OCI-LY1 (cell line): ENCODE measurements at regions not wholly inside any gene's neighbourhood (a gene's known extent, or its start where the extent isn't known, plus 50 kb on each side); places are given as distances from the start of the nearest gene placed in this dataset.

Experiments used
- H2AFZ ChIP-seq: fragments of 200-600 bp; sonication (generic), shearing (Covaris generic); 2 replicates; pipeline ENCODE4 v1.6.0; 2014; ENCODE audit warnings: antibody characterized with exemption, mild to moderate bottlenecking, low read length
- H3F3A ChIP-seq: fragments of 200-600 bp; sonication (generic), shearing (Covaris generic); 2 replicates; pipeline ENCODE4 v1.6.0; 2014; ENCODE audit warnings: mild to moderate bottlenecking, antibody characterized with exemption, low read length, moderate library complexity; ENCODE audit not compliant: insufficient read depth
- H3K27ac ChIP-seq: fragments of 200-600 bp; sonication (generic); 2 replicates; pipeline ENCODE4 v1.5.1; 2014; ENCODE audit warnings: low read length, mixed run types, mild to moderate bottlenecking, low read depth; ENCODE audit not compliant: poor library complexity, severe bottlenecking
- H3K27me3 ChIP-seq: fragments of 200-600 bp; sonication (generic); 2 replicates; pipeline ENCODE4 v1.6.0; 2014; ENCODE audit warnings: antibody characterized with exemption, mild to moderate bottlenecking, low read length, moderate library complexity; ENCODE audit not compliant: insufficient read depth
- H3K36me3 ChIP-seq: fragments of 200-600 bp; sonication (generic); 2 replicates; pipeline ENCODE4 v1.6.1; 2014; ENCODE audit warnings: mild to moderate bottlenecking, antibody characterized with exemption, low read length, moderate library complexity, mixed read lengths; ENCODE audit not compliant: insufficient read depth
- H3K4me1 ChIP-seq: fragments of 200-600 bp; sonication (generic); 2 replicates; pipeline ENCODE4 v1.5.1; 2014; ENCODE audit warnings: mild to moderate bottlenecking, low read length, moderate library complexity; ENCODE audit not compliant: insufficient read depth, severe bottlenecking
- H3K4me2 ChIP-seq: fragments of 200-600 bp; sonication (generic), shearing (Covaris generic); 2 replicates; pipeline ENCODE4 v1.6.1; 2014; ENCODE audit warnings: low read length
- H3K4me3 ChIP-seq: fragments of 200-600 bp; sonication (generic); 2 replicates; pipeline ENCODE4 v1.5.1; 2014; ENCODE audit warnings: low read length, low read depth, mild to moderate bottlenecking, mixed read lengths; ENCODE audit not compliant: poor library complexity, severe bottlenecking
- H3K79me2 ChIP-seq: fragments of 200-600 bp; shearing (Covaris generic); 2 replicates; pipeline ENCODE4 v1.6.1; 2016; ENCODE audit warnings: mixed run types, low read length, mixed read lengths; ENCODE audit not compliant: insufficient read depth
- H3K9ac ChIP-seq: fragments of 200-600 bp; sonication (generic), shearing (Covaris generic); 2 replicates; pipeline ENCODE4 v1.6.1; 2014; ENCODE audit warnings: mild to moderate bottlenecking, low read length, mixed read lengths
- H3K9me2 ChIP-seq: fragments of 200-600 bp; sonication (generic), shearing (Covaris generic); 2 replicates; pipeline ENCODE4 v1.6.1; 2014; ENCODE audit warnings: low read depth, mild to moderate bottlenecking, low read length, mixed read lengths
- H3K9me3 ChIP-seq: fragments of 200-600 bp; shearing (Covaris generic); 2 replicates; pipeline ENCODE4 v1.6.1; 2014; ENCODE audit warnings: low read length, mixed read lengths
- H4K20me1 ChIP-seq: fragments of 200-600 bp; sonication (generic), shearing (Covaris generic); 2 replicates; pipeline ENCODE4 v1.6.0; 2016; ENCODE audit warnings: mild to moderate bottlenecking, low read length; ENCODE audit not compliant: insufficient read depth
- CTCF ChIP-seq: fragments of 200-600 bp; sonication (generic), shearing (Covaris generic); IDR thresholded peaks from 2 replicates; pipeline ENCODE4 v1.5.1; 2017; ENCODE audit warnings: mild to moderate bottlenecking, antibody characterized with exemption, low read length, moderate library complexity, mixed read lengths
- EZH2 ChIP-seq: fragments of 200-600 bp; sonication (generic), shearing (Covaris generic); IDR thresholded peaks from 2 replicates; pipeline ENCODE4 v1.8.0; 2017; ENCODE audit warnings: borderline replicate concordance, mixed run types, mild to moderate bottlenecking, antibody characterized with exemption, low read length, moderate library complexity, mixed read lengths

GRCh38 chr18:27709344-27709743, 467.6 kb downstream of the CDH2 start:
- no peak overlapping the region for H3K9ac ChIP-seq
- H3K4me2 ChIP-seq: no peak overlapping the region
- no peaks in the 10 kb centered on the region for H3K4me1 ChIP-seq
- no peaks in the 10 kb centered on the region for H4K20me1 ChIP-seq
- H3K36me3 ChIP-seq: no peaks in the 10 kb centered on the region
- no peak overlapping the region for H3K4me3 ChIP-seq
- TF ChIP-seq EZH2 (no peak), CTCF (no peak)
- H3K27me3 ChIP-seq: no peaks in the 10 kb centered on the region
- no peaks in the 10 kb centered on the region for H3K9me2 ChIP-seq
- no peaks in the 10 kb centered on the region for H3K9me3 ChIP-seq
- H3K79me2 ChIP-seq: no peaks in the 10 kb centered on the region
- no peak overlapping the region for H2AFZ ChIP-seq
- H3K27ac ChIP-seq: no peak overlapping the region
- no peaks in the 10 kb centered on the region for H3F3A ChIP-seq

- Histone ChIP-seq H3K4me1 (no peaks in the 10 kb centered on the region), H3K27me3 (no peaks in the 10 kb centered on the region), H3K27ac (no peak overlapping the region), H3K4me3 (no peak overlapping the region), H3K4me2 (no peak overlapping the region), H2AFZ (no peak overlapping the region), H3K9me3 (no peaks in the 10 kb centered on the region), H4K20me1 (no peaks in the 10 kb centered on the region), H3K36me3 (no peaks in the 10 kb centered on the region), H3K79me2 (no peaks in the 10 kb centered on the region), H3K9ac (no peak overlapping the region), H3F3A (no peaks in the 10 kb centered on the region), H3K9me2 (no peaks in the 10 kb centered on the region)
- no peak for TF ChIP-seq EZH2
- TF ChIP-seq CTCF: no peak
Observed at GRCh38 chr18:27707201-27707600, 469.7 kb downstream of the CDH2 start.

GRCh38 chr18:27704736-27705361, 472.1 kb downstream of the CDH2 start:
- Histone ChIP-seq H2AFZ (no peak overlapping the region), H3K9me2 (no peaks in the 10 kb centered on the region), H3K36me3 (no peaks in the 10 kb centered on the region), H3F3A (no peaks in the 10 kb centered on the region), H3K4me2 (no peak overlapping the region), H3K27ac (no peak overlapping the region), H3K9ac (no peak overlapping the region), H4K20me1 (no peaks in the 10 kb centered on the region), H3K27me3 (no peaks in the 10 kb centered on the region), H3K4me1 (no peaks in the 10 kb centered on the region), H3K79me2 (no peaks in the 10 kb centered on the region), H3K4me3 (no peak overlapping the region), H3K9me3 (no peaks in the 10 kb centered on the region)
- no peak for TF ChIP-seq CTCF
- TF ChIP-seq EZH2: no peak
